ENCODE measurements at regions not wholly inside any gene's neighbourhood (a gene's known extent, or its start where the extent isn't known, plus 50 kb on each side); places are given as distances from the start of the nearest gene placed in this dataset.

DNA sequence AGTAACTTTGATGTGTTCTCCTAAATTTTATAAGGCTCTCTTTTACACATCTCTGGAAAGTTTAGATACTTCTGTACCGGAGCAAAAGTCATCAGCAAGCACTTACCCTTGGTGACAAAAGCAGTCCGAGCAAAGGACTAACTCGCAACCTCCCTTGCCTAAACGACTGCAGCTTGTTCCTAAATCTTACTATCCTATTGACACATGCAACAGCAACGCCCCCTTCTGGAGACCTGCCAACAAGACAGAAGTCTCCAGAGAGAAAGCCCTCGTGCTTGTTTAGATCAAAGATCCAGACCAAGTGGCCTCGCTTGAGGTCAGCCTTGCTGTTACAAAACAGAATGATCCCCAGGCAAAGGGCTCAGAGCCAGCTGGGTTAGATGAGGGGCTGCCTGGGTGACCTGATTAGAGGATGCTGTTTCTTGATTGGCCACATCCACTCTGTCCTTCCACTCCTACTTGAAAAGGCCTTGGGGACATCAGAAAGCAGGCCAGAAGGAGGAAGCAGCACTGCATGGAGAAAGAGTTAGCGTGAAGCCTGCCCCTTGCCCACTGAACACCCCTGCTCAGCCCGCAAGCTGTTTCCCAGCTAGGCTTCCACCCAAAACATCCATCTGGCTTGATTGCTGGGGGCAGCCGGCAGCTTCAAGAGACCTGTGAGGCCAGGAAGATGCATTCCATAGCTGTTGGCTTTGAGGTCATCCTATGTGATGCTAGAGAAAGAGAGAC is 94.3 kb downstream of the HNRNPLL start (continued):
- TF ChIP-seq CBX2 (IDR thresholded peaks at IDR 0.05; ENCODE audit: low read depth, low read length) (no peak), CBX2 (CRISPR knock-in tag; IDR thresholded peaks at IDR 0.05; ENCODE audit: low read depth) (no peak), DNMT3B (CRISPR knock-in tag; conservative IDR thresholded peaks at IDR 0.05) (0 out of 2 replicates have a peak, but pooled peaks have one; percentile 36), ZNF121 (CRISPR knock-in tag; IDR thresholded peaks at IDR 0.05) (no peak), ZBTB42 (CRISPR knock-in tag; IDR thresholded peaks at IDR 0.05) (no peak), NAIF1 (CRISPR knock-in tag; IDR thresholded peaks at IDR 0.05; ENCODE audit: borderline replicate concordance) (no peak), FOXK1 (CRISPR knock-in tag; IDR thresholded peaks at IDR 0.05; ENCODE audit: borderline replicate concordance, low read depth) (peak; percentile 74; the same call in 1 of the 2 replicates), RCOR2 (CRISPR knock-in tag; IDR thresholded peaks at IDR 0.05) (0 out of 2 replicates have a peak, but pooled peaks have one; percentile 51), MEIS2 (CRISPR knock-in tag; IDR thresholded peaks at IDR 0.05) (peak; percentile 88; the same call in 1 of the 2 replicates), TSC22D2 (CRISPR knock-in tag; IDR thresholded peaks at IDR 0.05; ENCODE audit: borderline replicate concordance) (0 out of 2 replicates have a peak, but pooled peaks have one; percentile 51), ZNF761 (CRISPR knock-in tag; conservative IDR thresholded peaks at IDR 0.05) (no peak), ZNF550 (CRISPR knock-in tag; IDR thresholded peaks at IDR 0.05; ENCODE audit: borderline replicate concordance) (no peak), MZF1 (CRISPR knock-in tag; IDR thresholded peaks at IDR 0.05; ENCODE audit: borderline replicate concordance) (no peak), ZNF816 (CRISPR knock-in tag; IDR thresholded peaks at IDR 0.05; ENCODE audit: borderline replicate concordance) (no peak), TEAD3 (CRISPR knock-in tag; optimal IDR thresholded peaks at IDR 0.05; ENCODE audit: borderline replicate concordance) (peak; percentile 64), ZNF3 (CRISPR knock-in tag; IDR thresholded peaks at IDR 0.05) (peak; percentile 40; the same call in 1 of the 2 replicates), TBP (CRISPR knock-in tag; IDR thresholded peaks at IDR 0.05) (no peak), ZNF12 (CRISPR knock-in tag; IDR thresholded peaks at IDR 0.05) (peak; percentile 54; the same call in 1 of the 2 replicates), FOXP1 (IDR thresholded peaks at IDR 0.05) (no peak), FOXP1 (CRISPR knock-in tag; IDR thresholded peaks at IDR 0.05) (peak; percentile 29; the same call in 1 of the 2 replicates), SRF (IDR thresholded peaks at IDR 0.05; ENCODE audit: low read depth, low read length) (no peak), MEIS1 (CRISPR knock-in tag; IDR thresholded peaks at IDR 0.05; ENCODE audit: borderline replicate concordance) (no peak), SMAD3 (CRISPR knock-in tag; IDR thresholded peaks at IDR 0.05) (peak; percentile 65; the same call in 1 of the 2 replicates)
- TF ChIP-seq, protein P1, sequence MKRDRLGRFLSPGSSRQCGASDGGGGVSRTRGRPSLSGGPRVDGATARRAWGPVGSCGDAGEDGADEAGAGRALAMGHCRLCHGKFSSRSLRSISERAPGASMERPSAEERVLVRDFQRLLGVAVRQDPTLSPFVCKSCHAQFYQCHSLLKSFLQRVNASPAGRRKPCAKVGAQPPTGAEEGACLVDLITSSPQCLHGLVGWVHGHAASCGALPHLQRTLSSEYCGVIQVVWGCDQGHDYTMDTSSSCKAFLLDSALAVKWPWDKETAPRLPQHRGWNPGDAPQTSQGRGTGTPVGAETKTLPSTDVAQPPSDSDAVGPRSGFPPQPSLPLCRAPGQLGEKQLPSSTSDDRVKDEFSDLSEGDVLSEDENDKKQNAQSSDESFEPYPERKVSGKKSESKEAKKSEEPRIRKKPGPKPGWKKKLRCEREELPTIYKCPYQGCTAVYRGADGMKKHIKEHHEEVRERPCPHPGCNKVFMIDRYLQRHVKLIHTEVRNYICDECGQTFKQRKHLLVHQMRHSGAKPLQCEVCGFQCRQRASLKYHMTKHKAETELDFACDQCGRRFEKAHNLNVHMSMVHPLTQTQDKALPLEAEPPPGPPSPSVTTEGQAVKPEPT (CRISPR knock-in tag; IDR thresholded peaks at IDR 0.05; ENCODE audit: low read depth), result no peak
- TF ChIP-seq, protein P2, sequence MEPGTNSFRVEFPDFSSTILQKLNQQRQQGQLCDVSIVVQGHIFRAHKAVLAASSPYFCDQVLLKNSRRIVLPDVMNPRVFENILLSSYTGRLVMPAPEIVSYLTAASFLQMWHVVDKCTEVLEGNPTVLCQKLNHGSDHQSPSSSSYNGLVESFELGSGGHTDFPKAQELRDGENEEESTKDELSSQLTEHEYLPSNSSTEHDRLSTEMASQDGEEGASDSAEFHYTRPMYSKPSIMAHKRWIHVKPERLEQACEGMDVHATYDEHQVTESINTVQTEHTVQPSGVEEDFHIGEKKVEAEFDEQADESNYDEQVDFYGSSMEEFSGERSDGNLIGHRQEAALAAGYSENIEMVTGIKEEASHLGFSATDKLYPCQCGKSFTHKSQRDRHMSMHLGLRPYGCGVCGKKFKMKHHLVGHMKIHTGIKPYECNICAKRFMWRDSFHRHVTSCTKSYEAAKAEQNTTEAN (CRISPR knock-in tag; conservative IDR thresholded peaks at IDR 0.05), result 0 out of 2 replicates have a peak, but pooled peaks have one; percentile 56
- TF ChIP-seq, protein P3, sequence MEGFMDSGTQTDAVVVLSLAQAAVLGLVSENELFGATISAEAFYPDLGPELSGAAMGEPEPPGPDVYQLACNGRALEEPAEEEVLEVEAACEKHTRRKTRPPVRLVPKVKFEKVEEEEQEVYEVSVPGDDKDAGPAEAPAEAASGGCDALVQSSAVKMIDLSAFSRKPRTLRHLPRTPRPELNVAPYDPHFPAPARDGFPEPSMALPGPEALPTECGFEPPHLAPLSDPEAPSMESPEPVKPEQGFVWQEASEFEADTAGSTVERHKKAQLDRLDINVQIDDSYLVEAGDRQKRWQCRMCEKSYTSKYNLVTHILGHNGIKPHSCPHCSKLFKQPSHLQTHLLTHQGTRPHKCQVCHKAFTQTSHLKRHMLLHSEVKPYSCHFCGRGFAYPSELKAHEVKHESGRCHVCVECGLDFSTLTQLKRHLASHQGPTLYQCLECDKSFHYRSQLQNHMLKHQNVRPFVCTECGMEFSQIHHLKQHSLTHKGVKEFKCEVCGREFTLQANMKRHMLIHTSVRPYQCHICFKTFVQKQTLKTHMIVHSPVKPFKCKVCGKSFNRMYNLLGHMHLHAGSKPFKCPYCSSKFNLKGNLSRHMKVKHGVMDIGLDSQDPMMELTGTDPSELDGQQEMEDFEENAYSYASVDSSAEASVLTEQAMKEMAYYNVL (CRISPR knock-in tag; IDR thresholded peaks at IDR 0.05; ENCODE audit: borderline replicate concordance), result peak; percentile 63; the same call in 1 of the 2 replicates
